DOHH2 (cell line): ENCODE measurements at regions not wholly inside any gene's neighbourhood (a gene's known extent, or its start where the extent isn't known, plus 50 kb on each side); places are given as distances from the start of the nearest gene placed in this dataset.
"Not testable (repeated sequence)": the region's sequence is repeated elsewhere in the genome, so short reads cannot be mapped to it uniquely, and the experiment has no call there.

Source experiments
- H3F3A ChIP-seq: fragments of 200-600 bp; sonication (generic), shearing (Covaris generic); 2 replicates; pipeline ENCODE4 v1.6.0; 2016; ENCODE audit warnings: antibody characterized with exemption, mild to moderate bottlenecking; ENCODE audit not compliant: control insufficient read depth, insufficient read depth
- H3K27ac ChIP-seq: fragments of 200-600 bp; sonication (generic); 2 replicates; pipeline ENCODE4 v1.5.1; 2014; ENCODE audit warnings: low read depth, mild to moderate bottlenecking, low read length, moderate library complexity
- H3K27me3 ChIP-seq: fragments of 200-600 bp; sonication (generic); 2 replicates; pipeline ENCODE4 v1.6.1; 2014; ENCODE audit warnings: mild to moderate bottlenecking, low read length, mixed read lengths; ENCODE audit not compliant: control insufficient read depth
- H3K36me3 ChIP-seq: fragments of 200-600 bp; sonication (generic); 2 replicates; pipeline ENCODE4 v1.6.1; 2014; ENCODE audit warnings: mild to moderate bottlenecking, low read length, moderate library complexity, mixed read lengths; ENCODE audit not compliant: control insufficient read depth
- H3K4me1 ChIP-seq: fragments of 200-600 bp; sonication (generic); 2 replicates; pipeline ENCODE4 v1.6.1; 2014; ENCODE audit warnings: mild to moderate bottlenecking, low read length, mixed read lengths; ENCODE audit not compliant: control insufficient read depth
- H3K4me2 ChIP-seq: fragments of 200-600 bp; sonication (generic); 2 replicates; pipeline ENCODE4 v1.6.0; 2014; ENCODE audit warnings: mild to moderate bottlenecking, low read length, moderate library complexity
- H3K4me3 ChIP-seq: fragments of 200-600 bp; sonication (generic); 2 replicates; pipeline ENCODE4 v1.5.1; 2014; ENCODE audit warnings: mild to moderate bottlenecking, low read length, mixed read lengths
- H3K79me2 ChIP-seq: fragments of 200-600 bp; sonication (generic); 2 replicates; pipeline ENCODE4 v1.6.1; 2014; ENCODE audit warnings: mild to moderate bottlenecking, low read length, mixed read lengths; ENCODE audit not compliant: control insufficient read depth
- H3K9me2 ChIP-seq: fragments of 200-600 bp; sonication (generic); replicated peaks from 2 replicates; pipeline ENCODE4 v1.6.1; 2014; ENCODE audit warnings: mild to moderate bottlenecking, low read length, mixed read lengths; ENCODE audit not compliant: control insufficient read depth
- H3K9me3 ChIP-seq: fragments of 200-600 bp; sonication (generic); 2 replicates; pipeline ENCODE4 v1.6.1; 2014; ENCODE audit warnings: antibody characterized with exemption, low read length, mixed read lengths; ENCODE audit not compliant: control insufficient read depth, insufficient read depth
- H4K20me1 ChIP-seq: fragments of 200-600 bp; sonication (generic); 2 replicates; pipeline ENCODE4 v1.6.0; 2014; ENCODE audit warnings: low read depth, mild to moderate bottlenecking, antibody characterized with exemption, low read length, moderate library complexity; ENCODE audit not compliant: control insufficient read depth, insufficient read depth
- EZH2phosphoT487 ChIP-seq: fragments of 200-600 bp; sonication (generic); IDR thresholded peaks from 2 replicates; pipeline ENCODE4 v1.6.1; 2017; ENCODE audit warnings: borderline replicate concordance, mild to moderate bottlenecking, antibody characterized with exemption, low read length, moderate library complexity, mixed read lengths
- TF ChIP-seq, protein P1 (sequence below): fragments of 200-600 bp; sonication (generic); IDR thresholded peaks from one replicate; pipeline ENCODE4 v1.5.1; 2014; ENCODE audit warnings: antibody characterized with exemption, mild to moderate bottlenecking, low read depth, low read length; ENCODE audit not compliant: poor library complexity, severe bottlenecking

DNA sequence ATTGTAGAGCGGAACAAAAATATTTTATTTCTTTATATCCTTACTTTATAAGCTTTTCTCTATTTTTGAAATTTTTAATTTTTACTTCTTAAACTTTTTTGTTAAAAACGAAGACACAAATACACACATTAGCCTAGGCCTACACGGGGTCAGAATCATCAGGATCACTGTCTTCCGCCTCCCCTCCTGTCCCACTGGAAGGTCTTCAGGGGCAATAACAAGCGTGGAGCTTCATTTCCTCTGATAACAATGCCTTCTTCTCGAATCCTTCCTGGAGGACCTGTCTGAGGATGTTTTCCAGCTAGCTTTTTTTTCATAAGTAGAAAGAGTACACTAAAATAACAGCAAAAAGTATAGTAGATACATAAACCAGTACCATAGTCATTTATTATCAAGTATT is 77.7 kb upstream of the DGKG start:
- no peaks in the 10 kb centered on the region for H3K9me3 ChIP-seq
- no peaks in the 10 kb centered on the region for H3K4me1 ChIP-seq
- no peak overlapping the region for H3K4me2 ChIP-seq
- no peaks in the 10 kb centered on the region; the same call in 1 of the 2 replicates for H3K27me3 ChIP-seq
- H3K9me2 ChIP-seq, result no peaks in the 10 kb centered on the region; the same call in 1 of the 2 replicates
- no peaks in the 10 kb centered on the region for H3K79me2 ChIP-seq
- H3F3A ChIP-seq, result no peaks in the 10 kb centered on the region
- H3K36me3 ChIP-seq, result no peaks in the 10 kb centered on the region
- H4K20me1 ChIP-seq, result no peaks in the 10 kb centered on the region
- no peak for TF ChIP-seq EZH2phosphoT487
- TF ChIP-seq, protein P1, sequence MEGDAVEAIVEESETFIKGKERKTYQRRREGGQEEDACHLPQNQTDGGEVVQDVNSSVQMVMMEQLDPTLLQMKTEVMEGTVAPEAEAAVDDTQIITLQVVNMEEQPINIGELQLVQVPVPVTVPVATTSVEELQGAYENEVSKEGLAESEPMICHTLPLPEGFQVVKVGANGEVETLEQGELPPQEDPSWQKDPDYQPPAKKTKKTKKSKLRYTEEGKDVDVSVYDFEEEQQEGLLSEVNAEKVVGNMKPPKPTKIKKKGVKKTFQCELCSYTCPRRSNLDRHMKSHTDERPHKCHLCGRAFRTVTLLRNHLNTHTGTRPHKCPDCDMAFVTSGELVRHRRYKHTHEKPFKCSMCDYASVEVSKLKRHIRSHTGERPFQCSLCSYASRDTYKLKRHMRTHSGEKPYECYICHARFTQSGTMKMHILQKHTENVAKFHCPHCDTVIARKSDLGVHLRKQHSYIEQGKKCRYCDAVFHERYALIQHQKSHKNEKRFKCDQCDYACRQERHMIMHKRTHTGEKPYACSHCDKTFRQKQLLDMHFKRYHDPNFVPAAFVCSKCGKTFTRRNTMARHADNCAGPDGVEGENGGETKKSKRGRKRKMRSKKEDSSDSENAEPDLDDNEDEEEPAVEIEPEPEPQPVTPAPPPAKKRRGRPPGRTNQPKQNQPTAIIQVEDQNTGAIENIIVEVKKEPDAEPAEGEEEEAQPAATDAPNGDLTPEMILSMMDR, result no peak
- H3K27ac ChIP-seq, result no peak overlapping the region
- H3K4me3 ChIP-seq, result no peak overlapping the region

DNA sequence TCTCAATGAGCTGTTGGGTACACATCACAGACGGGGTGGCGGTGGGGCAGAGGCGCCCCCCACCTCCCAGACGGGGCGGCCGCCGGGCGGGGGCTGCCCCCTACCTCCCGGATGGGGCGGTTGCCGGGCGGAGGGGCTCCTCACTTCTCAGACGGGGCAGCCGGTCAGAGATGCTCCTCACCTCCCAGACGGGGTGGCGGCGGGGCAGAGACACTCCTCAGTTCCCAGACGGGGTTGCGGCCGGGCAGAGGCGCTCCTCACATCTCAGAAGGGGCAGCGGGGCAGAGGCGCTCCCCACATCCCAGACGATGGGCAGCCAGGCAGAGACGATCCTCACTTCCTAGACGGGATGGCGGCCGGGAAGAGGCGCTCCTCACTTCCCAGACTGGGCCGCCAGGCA is 73.3 kb upstream of the DGKG start:
- H3K4me3 ChIP-seq, H3K36me3 ChIP-seq, H3K27ac ChIP-seq, H3K4me1 ChIP-seq, H3F3A ChIP-seq, H4K20me1 ChIP-seq, H3K4me2 ChIP-seq, H3K9me3 ChIP-seq, H3K9me2 ChIP-seq, H3K79me2 ChIP-seq, H3K27me3 ChIP-seq: not testable (repeated sequence)

DNA sequence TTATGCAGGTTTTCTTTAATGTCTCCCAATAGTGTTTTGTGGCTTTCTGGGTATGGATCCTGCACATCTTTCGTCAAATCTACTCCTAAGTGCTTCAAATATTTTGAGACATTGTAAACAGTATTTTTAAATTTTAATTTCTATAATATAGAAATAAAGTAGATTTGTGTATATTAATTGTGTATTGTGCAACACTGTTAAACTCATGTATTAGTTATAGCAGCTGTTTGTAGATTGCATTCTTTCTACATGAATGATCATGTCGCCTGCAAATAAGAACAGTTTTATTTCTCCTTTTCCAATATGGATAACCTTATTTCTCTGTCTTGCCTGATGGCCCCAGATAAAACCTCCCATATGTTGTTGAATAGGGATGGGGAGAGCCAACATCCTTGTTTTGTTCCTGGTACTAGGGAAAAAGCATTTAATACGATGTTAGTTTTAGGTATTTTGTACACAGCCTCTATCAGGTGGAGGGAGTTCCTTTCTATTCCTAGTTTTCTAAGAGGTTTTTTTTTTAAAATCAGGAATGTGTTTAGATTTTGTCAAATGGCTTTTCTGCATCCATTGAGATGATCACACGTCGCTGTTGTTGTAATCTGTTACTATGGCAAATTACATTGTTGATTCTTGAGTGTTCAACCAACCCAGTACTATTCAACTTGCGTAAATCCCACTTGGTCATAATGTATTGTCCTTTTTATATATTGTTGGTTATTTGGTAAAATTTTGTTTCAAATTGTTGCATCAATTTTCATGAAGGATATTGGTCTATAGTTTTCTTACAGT is 71.1 kb upstream of the DGKG start:
- Histone ChIP-seq H4K20me1 (no peaks in the 10 kb centered on the region), H3K4me1 (no peaks in the 10 kb centered on the region), H3K9me2 (no peaks in the 10 kb centered on the region), H3K27me3 (peaks cover 9% of the 10 kb centered on the region; the same call in 1 of the 2 replicates), H3K27ac (no peak overlapping the region), H3K79me2 (no peaks in the 10 kb centered on the region), H3K9me3 (no peaks in the 10 kb centered on the region), H3F3A (no peaks in the 10 kb centered on the region), H3K4me2 (no peak overlapping the region), H3K36me3 (no peaks in the 10 kb centered on the region), H3K4me3 (no peak overlapping the region)
- no peak for TF ChIP-seq EZH2phosphoT487
- TF ChIP-seq, protein P1, result no peak

DNA sequence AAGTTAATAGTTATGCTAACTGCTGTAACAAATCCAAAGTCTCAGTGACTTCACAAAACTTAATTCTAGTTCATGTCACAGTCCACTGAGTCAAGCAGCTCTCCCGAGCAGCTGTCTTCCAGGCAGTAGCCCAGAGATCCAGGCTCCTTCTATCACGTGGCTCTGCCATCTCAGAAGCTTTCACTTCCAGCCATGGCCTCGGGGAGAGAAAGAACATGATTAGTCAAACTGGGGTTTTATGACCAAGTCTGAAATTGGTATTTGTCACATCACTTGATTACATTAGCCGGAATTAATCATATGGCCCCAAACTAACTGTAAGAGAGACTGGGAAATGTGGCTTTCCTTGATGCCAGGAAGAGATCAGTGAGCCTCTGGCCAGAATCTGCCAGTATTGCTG is 70.2 kb upstream of the DGKG start:
- Histone ChIP-seq H4K20me1 (no peaks in the 10 kb centered on the region), H3K27ac (no peak overlapping the region), H3K4me3 (no peak overlapping the region), H3K36me3 (no peaks in the 10 kb centered on the region), H3K4me2 (no peak overlapping the region), H3K9me3 (no peaks in the 10 kb centered on the region), H3K4me1 (peaks cover 3% of the 10 kb centered on the region; the same call in 1 of the 2 replicates), H3K9me2 (no peaks in the 10 kb centered on the region), H3K79me2 (no peaks in the 10 kb centered on the region), H3K27me3 (peaks cover 9% of the 10 kb centered on the region; the same call in 1 of the 2 replicates), H3F3A (no peaks in the 10 kb centered on the region)
- TF ChIP-seq EZH2phosphoT487, result no peak
- TF ChIP-seq, protein P1, result no peak
